ENCODE measurements at regions not wholly inside any gene's neighbourhood (a gene's known extent, or its start where the extent isn't known, plus 50 kb on each side); places are given as distances from the start of the nearest gene placed in this dataset.

GRCh38 chr7:51569581-51569980 lies 253.0 kb upstream of the COBL start:
- TF ChIP-seq CTCF (IDR thresholded peaks at IDR 0.05; ENCODE audit: low read length): no peak
- no peak for TF ChIP-seq EZH2 (IDR thresholded peaks at IDR 0.05; ENCODE audit: borderline replicate concordance, low read length)
- Histone ChIP-seq H3K27ac (ENCODE audit: low read depth, low read length, poor library complexity, severe bottlenecking) (no peak overlapping the region), H3K9ac (ENCODE audit: low read length) (no peak overlapping the region), H3K9me3 (ENCODE audit: low read length) (no peaks in the 10 kb centered on the region), H3K4me3 (ENCODE audit: low read depth, low read length, poor library complexity, severe bottlenecking) (no peak overlapping the region), H3F3A (ENCODE audit: insufficient read depth, low read length) (no peaks in the 10 kb centered on the region), H3K9me2 (ENCODE audit: low read depth, low read length) (no peaks in the 10 kb centered on the region), H2AFZ (ENCODE audit: low read length) (no peak overlapping the region), H3K4me2 (ENCODE audit: low read length) (no peak overlapping the region), H4K20me1 (ENCODE audit: insufficient read depth, low read length) (no peaks in the 10 kb centered on the region), H3K4me1 (ENCODE audit: insufficient read depth, low read length, severe bottlenecking) (no peaks in the 10 kb centered on the region), H3K36me3 (ENCODE audit: insufficient read depth, low read length) (no peaks in the 10 kb centered on the region), H3K27me3 (ENCODE audit: insufficient read depth, low read length) (no peaks in the 10 kb centered on the region), H3K79me2 (ENCODE audit: insufficient read depth, low read length) (no peaks in the 10 kb centered on the region)

GRCh38 chr7:51569176-51569575 lies 252.6 kb upstream of the COBL start:
- no peaks in the 10 kb centered on the region for H3K9me3 ChIP-seq (ENCODE audit: low read length)
- no peaks in the 10 kb centered on the region for H3K79me2 ChIP-seq (ENCODE audit: insufficient read depth, low read length)
- H3K4me3 ChIP-seq (ENCODE audit: low read depth, low read length, poor library complexity, severe bottlenecking): no peak overlapping the region
- no peaks in the 10 kb centered on the region for H3K9me2 ChIP-seq (ENCODE audit: low read depth, low read length)
- no peaks in the 10 kb centered on the region for H3K36me3 ChIP-seq (ENCODE audit: insufficient read depth, low read length)
- no peaks in the 10 kb centered on the region for H3F3A ChIP-seq (ENCODE audit: insufficient read depth, low read length)
- no peaks in the 10 kb centered on the region for H3K27me3 ChIP-seq (ENCODE audit: insufficient read depth, low read length)
- H3K4me2 ChIP-seq (ENCODE audit: low read length): no peak overlapping the region
- H3K4me1 ChIP-seq (ENCODE audit: insufficient read depth, low read length, severe bottlenecking): no peaks in the 10 kb centered on the region
- H4K20me1 ChIP-seq (ENCODE audit: insufficient read depth, low read length): no peaks in the 10 kb centered on the region
- TF ChIP-seq CTCF (IDR thresholded peaks at IDR 0.05; ENCODE audit: low read length) (no peak), EZH2 (IDR thresholded peaks at IDR 0.05; ENCODE audit: borderline replicate concordance, low read length) (no peak)
- H3K9ac ChIP-seq (ENCODE audit: low read length): no peak overlapping the region
- H3K27ac ChIP-seq (ENCODE audit: low read depth, low read length, poor library complexity, severe bottlenecking): no peak overlapping the region
- no peak overlapping the region for H2AFZ ChIP-seq (ENCODE audit: low read length)

GRCh38 chr7:51551070-51551469 lies 234.5 kb upstream of the COBL start:
- no peak overlapping the region for H3K27ac ChIP-seq (ENCODE audit: low read depth, low read length, poor library complexity, severe bottlenecking)
- no peaks in the 10 kb centered on the region for H3K9me3 ChIP-seq (ENCODE audit: low read length)
- no peaks in the 10 kb centered on the region for H3F3A ChIP-seq (ENCODE audit: insufficient read depth, low read length)
- H3K4me1 ChIP-seq (ENCODE audit: insufficient read depth, low read length, severe bottlenecking): no peaks in the 10 kb centered on the region
- no peaks in the 10 kb centered on the region for H3K36me3 ChIP-seq (ENCODE audit: insufficient read depth, low read length)
- H2AFZ ChIP-seq (ENCODE audit: low read length): no peak overlapping the region
- H3K9ac ChIP-seq (ENCODE audit: low read length): no peak overlapping the region
- TF ChIP-seq EZH2 (IDR thresholded peaks at IDR 0.05; ENCODE audit: borderline replicate concordance, low read length) (no peak), CTCF (IDR thresholded peaks at IDR 0.05; ENCODE audit: low read length) (no peak)
- no peak overlapping the region for H3K4me2 ChIP-seq (ENCODE audit: low read length)
- no peaks in the 10 kb centered on the region for H3K27me3 ChIP-seq (ENCODE audit: insufficient read depth, low read length)
- no peaks in the 10 kb centered on the region for H3K79me2 ChIP-seq (ENCODE audit: insufficient read depth, low read length)
- H4K20me1 ChIP-seq (ENCODE audit: insufficient read depth, low read length): no peaks in the 10 kb centered on the region
- no peaks in the 10 kb centered on the region for H3K9me2 ChIP-seq (ENCODE audit: low read depth, low read length)
- no peak overlapping the region for H3K4me3 ChIP-seq (ENCODE audit: low read depth, low read length, poor library complexity, severe bottlenecking)

All from OCI-LY1 (cell line).